Tibial artery (tissue), 4 donors: ENCODE measurements at regions not wholly inside any gene's neighbourhood (a gene's known extent, or its start where the extent isn't known, plus 50 kb on each side); places are given as distances from the start of the nearest gene placed in this dataset.

ENCODE experiments used
- DNase-seq, 2 donors: peaks; one replicate each; pipeline ENCODE4 v3.0.0-alpha.2; 2019
- H3K27ac ChIP-seq, 2 donors: fragments of 200-600 bp; sonication (generic) in 1 of 2; 1 replicate in 1 of 2; 2 replicates in 1 of 2; pipeline ENCODE4 v1.5.1; 2018 to 2019; ENCODE audit warnings: mild to moderate bottlenecking in 1 of 2
- H3K27me3 ChIP-seq, 2 donors: fragments of 200-600 bp; sonication (generic) in 1 of 2; one replicate each; pipeline versions ENCODE4 v1.5.1 to v1.6.0; 2016 to 2019
- H3K36me3 ChIP-seq, 3 donors: fragments of 200-600 bp; sonication (generic) in 2 of 3; one replicate each; pipeline ENCODE4 v1.5.1; 2016 to 2019; ENCODE audit warnings: mild to moderate bottlenecking in 2 of 3
- H3K4me1 ChIP-seq, 4 donors: fragments of 200-600 bp; sonication (generic) in 2 of 4; 1 replicate in 3 of 4; 2 replicates in 1 of 4; pipeline ENCODE4 v1.5.1; 2016 to 2019
- H3K4me3 ChIP-seq, 2 donors: fragments of 200-600 bp; sonication (generic) in 1 of 2; 1 replicate in 1 of 2; 2 replicates in 1 of 2; pipeline ENCODE4 v1.5.1; 2018 to 2019; ENCODE audit warnings: mild to moderate bottlenecking in 2 of 2
- H3K9me3 ChIP-seq, 3 donors: fragments of 200-600 bp; sonication (generic) in 1 of 3; one replicate each; pipeline ENCODE4 v1.5.1; 2016 to 2019
- intact Hi-C: fragments of 100-400 bp; cut with DNase I; formaldehyde crosslinking; loops from one replicate; pipeline ENCODE4 v1.15.0; 2023; ENCODE audit warnings: low total_unique reads
- TF ChIP-seq, protein P1 (sequence below), 2 experiments: fragments of 200-600 bp in 1 of 2; fragments of 450-650 bp in 1 of 2; IDR thresholded peaks; one replicate each; pipeline ENCODE4 v1.5.1; 2017 to 2019; ENCODE audit warnings: antibody characterized with exemption in 2 of 2, mild to moderate bottlenecking in 1 of 2, moderate library complexity in 1 of 2

DNA sequence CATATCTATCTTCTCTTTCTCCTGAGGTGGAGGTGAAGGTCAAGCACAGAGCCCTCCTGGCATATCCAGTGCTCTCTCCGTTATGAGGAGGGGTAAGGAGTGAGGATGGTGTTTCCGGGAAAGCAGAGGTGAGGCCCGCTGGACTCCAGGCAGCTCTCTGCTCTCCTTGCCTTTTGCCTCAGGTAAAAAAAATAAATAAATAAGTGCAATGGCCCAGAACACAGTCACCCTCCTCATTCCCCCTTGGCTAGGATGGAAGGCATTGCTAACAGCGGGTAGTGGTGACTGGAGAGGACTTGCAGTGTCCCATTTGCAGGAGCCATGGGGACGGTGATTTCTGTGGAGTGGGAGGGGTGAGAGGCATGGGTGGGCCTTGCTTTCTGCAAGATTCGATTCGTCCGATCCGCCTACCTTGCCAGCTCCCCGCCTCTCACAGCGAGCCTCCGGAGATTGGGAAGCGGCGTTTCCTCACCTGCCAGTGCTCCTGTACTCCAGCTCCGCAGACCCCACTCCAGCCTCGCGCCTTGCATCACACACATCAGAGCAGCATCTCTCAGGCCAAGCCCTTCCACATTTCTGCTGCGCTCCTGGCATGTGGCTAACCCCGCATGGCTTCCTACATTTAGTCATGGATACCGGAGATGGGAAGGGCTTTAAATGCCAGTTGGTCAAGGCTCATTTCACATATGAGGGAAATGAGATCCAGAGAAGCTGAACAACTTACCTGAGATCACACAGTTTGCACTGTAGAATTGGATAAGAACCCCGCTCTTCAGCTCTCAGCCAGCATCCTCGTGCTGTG lies 155.2 kb downstream of the VAPA start:
- Histone ChIP-seq H3K9me3 (no peaks in the 10 kb centered on the region), H3K4me1 (peaks cover 0 to 10% (median 2%) of the 10 kb centered on the region in 4 donors), H3K36me3 (no peaks in the 10 kb centered on the region), H3K27me3 (no peaks in the 10 kb centered on the region), H3K27ac (no peak overlapping the region), H3K4me3 (no peak overlapping the region)
- intact Hi-C loops: no loop called here
- DNase-seq: peak in 1 of 2 donors; percentile 58
- TF ChIP-seq, protein P1, sequence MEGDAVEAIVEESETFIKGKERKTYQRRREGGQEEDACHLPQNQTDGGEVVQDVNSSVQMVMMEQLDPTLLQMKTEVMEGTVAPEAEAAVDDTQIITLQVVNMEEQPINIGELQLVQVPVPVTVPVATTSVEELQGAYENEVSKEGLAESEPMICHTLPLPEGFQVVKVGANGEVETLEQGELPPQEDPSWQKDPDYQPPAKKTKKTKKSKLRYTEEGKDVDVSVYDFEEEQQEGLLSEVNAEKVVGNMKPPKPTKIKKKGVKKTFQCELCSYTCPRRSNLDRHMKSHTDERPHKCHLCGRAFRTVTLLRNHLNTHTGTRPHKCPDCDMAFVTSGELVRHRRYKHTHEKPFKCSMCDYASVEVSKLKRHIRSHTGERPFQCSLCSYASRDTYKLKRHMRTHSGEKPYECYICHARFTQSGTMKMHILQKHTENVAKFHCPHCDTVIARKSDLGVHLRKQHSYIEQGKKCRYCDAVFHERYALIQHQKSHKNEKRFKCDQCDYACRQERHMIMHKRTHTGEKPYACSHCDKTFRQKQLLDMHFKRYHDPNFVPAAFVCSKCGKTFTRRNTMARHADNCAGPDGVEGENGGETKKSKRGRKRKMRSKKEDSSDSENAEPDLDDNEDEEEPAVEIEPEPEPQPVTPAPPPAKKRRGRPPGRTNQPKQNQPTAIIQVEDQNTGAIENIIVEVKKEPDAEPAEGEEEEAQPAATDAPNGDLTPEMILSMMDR (IDR thresholded peaks at IDR 0.05): no peak

- intact Hi-C loops: no loop called here
Observed at GRCh38 chr18:10070561-10071000, 156.8 kb downstream of the VAPA start.

DNA sequence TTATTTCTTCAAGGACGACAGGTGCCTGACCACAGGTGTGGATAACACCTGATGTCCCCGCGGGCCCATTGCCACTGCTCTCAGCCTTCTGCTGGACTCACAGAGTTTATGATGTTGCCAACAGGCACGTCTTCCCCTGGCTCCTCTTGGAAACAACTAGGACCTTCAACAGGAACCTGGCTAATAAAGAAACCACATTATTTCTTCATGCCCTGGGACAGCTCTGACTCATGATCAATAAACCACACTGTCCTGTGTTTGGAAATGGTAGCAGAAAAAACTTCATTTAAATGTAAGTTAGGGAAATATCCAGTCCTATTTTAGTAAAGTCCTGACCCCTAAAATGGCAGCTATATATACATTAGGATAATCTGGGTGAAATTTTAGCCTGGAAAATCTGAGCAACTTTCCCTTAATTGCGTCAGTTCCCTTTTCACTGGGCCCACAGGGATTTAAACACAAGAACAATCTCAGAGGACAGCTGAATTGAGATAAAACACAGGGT lies 158.9 kb downstream of the VAPA start:
- no peaks in the 10 kb centered on the region for H3K9me3 ChIP-seq
- no peak overlapping the region for H3K27ac ChIP-seq
- peaks cover 0 to 7% (median under 1%) of the 10 kb centered on the region in 4 donors for H3K4me1 ChIP-seq
- H3K36me3 ChIP-seq: no peaks in the 10 kb centered on the region
- no peak overlapping the region for H3K4me3 ChIP-seq
- DNase-seq: peak in 1 of 2 donors; percentile 52
- intact Hi-C loops: no loop called here
- TF ChIP-seq, protein P1 (IDR thresholded peaks at IDR 0.05): no peak
- no peaks in the 10 kb centered on the region for H3K27me3 ChIP-seq

More at GRCh38 chr18:10070561-10071000, 156.8 kb downstream of the VAPA start:
- H3K27ac ChIP-seq: no peak overlapping the region
- TF ChIP-seq, protein P1 (IDR thresholded peaks at IDR 0.05): no peak
- H3K9me3 ChIP-seq: no peaks in the 10 kb centered on the region
- peaks cover 0 to 10% (median 2%) of the 10 kb centered on the region in 4 donors for H3K4me1 ChIP-seq
- no peak overlapping the region for H3K4me3 ChIP-seq
- no peaks in the 10 kb centered on the region for H3K27me3 ChIP-seq
- no peak for DNase-seq
- no peaks in the 10 kb centered on the region for H3K36me3 ChIP-seq

GRCh38 chr18:10074110-10074509 lies 160.3 kb downstream of the VAPA start:
- DNase-seq: peak in 1 of 2 donors; percentile 28
- intact Hi-C loops: no loop called here
- H3K27ac ChIP-seq: no peak overlapping the region
- no peaks in the 10 kb centered on the region for H3K4me1 ChIP-seq
- no peaks in the 10 kb centered on the region for H3K36me3 ChIP-seq
- H3K9me3 ChIP-seq: no peaks in the 10 kb centered on the region
- TF ChIP-seq, protein P1 (IDR thresholded peaks at IDR 0.05): no peak
- H3K4me3 ChIP-seq: no peak overlapping the region
- no peaks in the 10 kb centered on the region for H3K27me3 ChIP-seq

DNA sequence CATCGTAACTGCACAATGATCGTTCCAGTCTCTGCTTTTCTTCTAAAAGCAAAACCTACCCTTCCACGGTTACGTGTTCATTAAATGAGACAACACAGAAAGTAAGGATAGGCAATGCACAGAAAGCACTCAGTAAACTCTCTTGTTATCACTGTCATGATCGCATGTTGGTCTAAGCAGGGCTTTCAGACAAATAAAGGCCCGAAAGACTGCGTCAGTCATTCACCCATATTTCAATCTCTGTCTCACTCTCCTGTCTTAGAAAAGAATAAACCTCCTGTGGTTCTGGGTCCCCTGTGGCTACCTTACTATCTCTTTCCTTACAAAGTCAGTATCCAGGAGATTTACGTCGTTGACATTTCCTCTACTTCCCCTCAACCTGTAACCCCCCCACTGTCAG lies 160.9 kb downstream of the VAPA start:
- no peak for DNase-seq
- Histone ChIP-seq H3K27me3 (no peaks in the 10 kb centered on the region), H3K4me3 (no peak overlapping the region), H3K27ac (no peak overlapping the region), H3K36me3 (no peaks in the 10 kb centered on the region), H3K9me3 (no peaks in the 10 kb centered on the region), H3K4me1 (no peaks in the 10 kb centered on the region)
- intact Hi-C loops: no loop called here
- TF ChIP-seq, protein P1 (IDR thresholded peaks at IDR 0.05): no peak
